HG03139 (cell line): ENCODE measurements at regions not wholly inside any gene's neighbourhood (a gene's known extent, or its start where the extent isn't known, plus 50 kb on each side); places are given as distances from the start of the nearest gene placed in this dataset.

ENCODE experiments used
- ATAC-seq: cut with Tn5 transposase; IDR thresholded peaks from one replicate; pipeline ENCODE4 v1.9.1; 2021; ENCODE audit not compliant: unreplicated experiment

- ATAC-seq: no peak
Measured at GRCh38 chr5:159420940-159421339, 90.7 kb upstream of the IL12B start.

DNA sequence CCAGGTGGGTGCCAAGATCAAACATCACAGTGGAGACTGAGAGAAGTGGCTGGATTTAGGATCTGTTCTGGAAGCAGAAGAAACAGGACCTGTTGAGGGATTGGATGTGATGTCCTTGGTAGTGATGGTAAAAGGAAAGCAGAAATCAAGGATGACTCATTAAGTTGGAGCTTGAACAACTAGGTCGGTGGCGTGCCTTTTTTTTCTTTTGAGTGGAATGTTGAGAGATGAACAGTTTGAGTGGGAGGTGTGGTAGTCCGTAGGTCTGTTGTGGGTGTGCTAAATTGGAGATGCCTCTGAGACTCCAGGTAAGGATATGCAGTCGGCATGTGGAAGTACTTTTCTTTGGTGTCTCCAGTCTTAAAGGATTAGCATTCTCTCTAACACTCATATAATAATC is 92.1 kb upstream of the IL12B start:
- no peak for ATAC-seq

- ATAC-seq: no peak
Measured at GRCh38 chr5:159422910-159423309, 92.6 kb upstream of the IL12B start.

GRCh38 chr5:159424123-159424522 is 93.8 kb upstream of the IL12B start:
- no peak for ATAC-seq

DNA sequence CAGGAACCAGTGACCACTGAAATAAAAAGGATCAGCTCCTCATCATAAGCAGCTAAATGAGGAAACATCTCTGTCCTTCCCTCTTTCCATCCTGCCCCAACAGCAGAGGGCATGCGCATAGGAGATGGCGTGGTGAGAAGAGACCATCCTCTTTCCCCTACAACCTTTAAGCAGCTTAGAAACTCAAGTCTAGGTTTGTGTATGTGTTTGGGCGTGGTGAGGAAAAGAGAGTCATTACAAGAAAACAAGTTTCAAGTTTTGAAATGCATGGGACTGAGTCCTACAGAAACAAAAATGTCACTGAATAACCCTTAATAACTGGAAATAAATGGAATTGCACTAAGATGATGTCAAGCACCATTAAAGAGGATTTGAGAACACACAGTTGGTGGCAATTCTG is 96.4 kb upstream of the IL12B start:
- ATAC-seq: no peak

- ATAC-seq: peak; percentile 69
Measured at GRCh38 chr5:159427180-159428012, 97.1 kb upstream of the IL12B start.

GRCh38 chr5:159430361-159431012 is 100.2 kb upstream of the IL12B start:
- no peak for ATAC-seq

DNA sequence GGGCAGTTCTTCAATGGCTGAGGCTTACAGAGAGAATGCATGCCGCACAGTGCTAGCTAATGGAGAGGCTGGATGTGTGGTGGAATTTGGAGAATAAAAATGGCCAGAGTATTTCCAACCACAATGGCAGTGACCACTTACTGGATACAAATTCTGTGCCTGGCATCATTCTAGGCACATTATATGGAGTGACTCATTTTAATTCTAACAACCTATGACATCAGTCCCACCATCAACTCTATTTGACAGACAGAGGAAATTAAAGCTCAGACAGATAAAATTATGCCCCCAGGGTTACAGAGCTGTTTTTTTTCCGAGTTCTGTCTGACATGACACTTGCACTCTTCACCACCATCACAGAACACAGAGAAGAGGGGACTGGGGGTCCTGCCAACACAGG is 105.6 kb upstream of the IL12B start:
- no peak for ATAC-seq

- no peak for ATAC-seq
Measured at GRCh38 chr5:159438092-159438491, 107.8 kb upstream of the IL12B start.

- no peak for ATAC-seq
Measured at GRCh38 chr5:159439002-159439401, 108.7 kb upstream of the IL12B start.

GRCh38 chr5:159440235-159440634 is 109.9 kb upstream of the IL12B start:
- ATAC-seq: no peak

DNA sequence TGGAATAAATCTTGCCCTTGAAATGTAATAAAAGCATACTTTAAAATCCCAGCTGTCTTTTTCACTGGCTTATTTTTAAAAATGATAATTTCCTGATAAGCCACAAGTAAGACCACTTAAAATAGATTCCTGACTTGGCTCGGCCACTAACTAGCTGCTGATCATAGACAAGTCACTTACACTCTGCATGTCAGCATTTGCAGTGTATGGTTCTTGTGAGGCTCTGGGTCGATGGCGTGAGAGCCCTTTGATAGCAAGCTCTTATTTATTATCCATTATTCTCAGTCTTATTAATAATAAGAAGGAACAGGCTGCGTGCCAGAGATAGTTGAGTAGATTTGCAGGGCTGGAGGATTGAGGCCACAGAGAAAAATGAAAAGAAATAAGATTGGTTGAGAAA is 110.7 kb upstream of the IL12B start:
- no peak for ATAC-seq

DNA sequence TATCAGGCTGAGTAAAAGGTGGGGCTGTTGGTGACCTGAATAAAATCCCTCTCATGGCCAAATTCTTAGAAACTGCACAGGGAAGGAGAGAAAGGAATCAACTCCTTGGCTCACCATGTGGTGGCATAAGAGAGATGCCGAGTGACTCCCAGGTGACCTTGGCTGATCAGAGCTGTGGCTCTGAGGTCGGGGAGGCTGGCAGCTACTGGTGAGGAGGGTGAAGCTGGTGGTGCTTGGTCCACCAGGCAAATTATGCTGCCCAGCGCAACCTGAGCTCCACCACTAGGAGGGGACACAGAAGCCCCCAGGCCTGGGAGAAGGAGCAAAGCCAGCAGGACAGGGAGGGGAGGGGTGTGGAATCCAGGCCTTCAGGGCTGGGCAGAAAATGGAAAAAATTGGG is 111.2 kb upstream of the IL12B start:
- ATAC-seq: no peak

GRCh38 chr5:159442206-159442850 is 112.0 kb upstream of the IL12B start:
- ATAC-seq: no peak

- no peak for ATAC-seq
Measured at GRCh38 chr5:159444441-159445082, 114.3 kb upstream of the IL12B start.

DNA sequence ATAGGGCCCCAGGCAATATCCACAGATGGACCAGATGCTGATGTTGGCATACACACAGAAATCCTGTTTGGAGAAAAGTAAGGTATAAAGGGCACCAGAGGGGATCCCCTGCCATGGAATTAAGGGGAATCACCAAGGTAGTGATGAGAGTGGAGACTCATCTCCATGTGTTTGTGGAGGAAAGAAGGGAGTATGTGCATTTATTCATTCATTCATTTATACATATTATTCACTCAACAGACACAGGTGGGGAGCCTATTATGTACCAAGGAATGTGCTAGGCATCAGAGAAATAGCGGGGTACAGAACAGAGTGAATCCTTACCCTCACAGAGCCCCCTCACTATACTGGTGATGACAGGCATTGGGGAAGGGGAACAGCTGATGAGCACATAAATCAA is 116.8 kb upstream of the IL12B start:
- no peak for ATAC-seq

GRCh38 chr5:159448841-159449407 is 118.6 kb upstream of the IL12B start:
- no peak for ATAC-seq

- ATAC-seq: no peak
Measured at GRCh38 chr5:159449925-159450324, 119.6 kb upstream of the IL12B start.

- ATAC-seq: no peak
Measured at GRCh38 chr5:159450417-159450816, 120.1 kb upstream of the IL12B start.

GRCh38 chr5:159451197-159452052 is 121.1 kb upstream of the IL12B start:
- no peak for ATAC-seq
